ENCODE measurements at regions not wholly inside any gene's neighbourhood (a gene's known extent, or its start where the extent isn't known, plus 50 kb on each side); places are given as distances from the start of the nearest gene placed in this dataset.
A peak's percentile ranks its signal among the peaks of the same experiment; 100 is the strongest.

DNA sequence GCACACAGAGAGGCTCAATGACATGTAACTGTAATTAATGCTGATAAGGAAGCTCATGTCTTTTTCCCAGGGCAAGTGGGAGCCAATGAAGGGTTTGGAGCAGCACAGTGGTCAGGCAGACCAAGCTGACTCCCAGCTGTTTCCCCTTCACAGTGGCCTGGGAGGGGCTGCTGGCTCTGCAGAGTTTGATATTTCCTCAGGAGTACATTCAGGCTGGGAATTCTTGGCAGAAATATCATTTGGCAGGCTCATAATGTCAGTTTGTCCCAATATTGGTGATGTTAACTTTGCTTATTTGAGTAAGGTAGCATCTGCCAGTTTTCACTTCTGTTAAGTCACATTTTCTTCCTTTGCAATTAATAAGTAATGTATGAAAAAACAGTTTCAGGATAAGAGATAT is 247.0 kb downstream of the EMP1 start (continued):
- no peak for TF ChIP-seq ATF3 (IDR thresholded peaks at IDR 0.05)

GRCh38 chr12:13443028-13443427 is 246.5 kb downstream of the EMP1 start:
- no peaks in the 10 kb centered on the region for H3K27me3 ChIP-seq (ENCODE audit: control insufficient read depth in 4 of 4, insufficient read depth in 4 of 4, low read length in 3 of 4)
- H3K9ac ChIP-seq (ENCODE audit: low read depth in 1 of 2, low read length in 2 of 2) = no peak overlapping the region
- TF ChIP-seq, protein P1, sequence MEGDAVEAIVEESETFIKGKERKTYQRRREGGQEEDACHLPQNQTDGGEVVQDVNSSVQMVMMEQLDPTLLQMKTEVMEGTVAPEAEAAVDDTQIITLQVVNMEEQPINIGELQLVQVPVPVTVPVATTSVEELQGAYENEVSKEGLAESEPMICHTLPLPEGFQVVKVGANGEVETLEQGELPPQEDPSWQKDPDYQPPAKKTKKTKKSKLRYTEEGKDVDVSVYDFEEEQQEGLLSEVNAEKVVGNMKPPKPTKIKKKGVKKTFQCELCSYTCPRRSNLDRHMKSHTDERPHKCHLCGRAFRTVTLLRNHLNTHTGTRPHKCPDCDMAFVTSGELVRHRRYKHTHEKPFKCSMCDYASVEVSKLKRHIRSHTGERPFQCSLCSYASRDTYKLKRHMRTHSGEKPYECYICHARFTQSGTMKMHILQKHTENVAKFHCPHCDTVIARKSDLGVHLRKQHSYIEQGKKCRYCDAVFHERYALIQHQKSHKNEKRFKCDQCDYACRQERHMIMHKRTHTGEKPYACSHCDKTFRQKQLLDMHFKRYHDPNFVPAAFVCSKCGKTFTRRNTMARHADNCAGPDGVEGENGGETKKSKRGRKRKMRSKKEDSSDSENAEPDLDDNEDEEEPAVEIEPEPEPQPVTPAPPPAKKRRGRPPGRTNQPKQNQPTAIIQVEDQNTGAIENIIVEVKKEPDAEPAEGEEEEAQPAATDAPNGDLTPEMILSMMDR (IDR thresholded peaks at IDR 0.05; ENCODE audit: low read depth, low read length, missing input control) = no peak
- TF ChIP-seq EGR1 (IDR thresholded peaks at IDR 0.05; ENCODE audit: low read depth in 2 of 2) (peak in 1 of 2 donors; percentile 8), NR2F2 (IDR thresholded peaks at IDR 0.05) (no peak), TAF1 (conservative IDR thresholded peaks at IDR 0.05) (no peak), HNF4A (conservative IDR thresholded peaks at IDR 0.05) (peak; percentile 48 to 59)
- H3K9me3 ChIP-seq (ENCODE audit: control insufficient read depth in 4 of 4, low read length in 3 of 4) = no peaks in the 10 kb centered on the region
- H3K27ac ChIP-seq (ENCODE audit: low read depth in 1 of 2, low read length in 2 of 2) = peak overlapping the region; percentile 74 to 93
- no peak overlapping the region for H3K4me3 ChIP-seq (ENCODE audit: low read depth in 1 of 3, low read length in 3 of 3)
- H3K36me3 ChIP-seq (ENCODE audit: control insufficient read depth in 4 of 4, insufficient read depth in 3 of 4, low read depth in 1 of 4, low read length in 3 of 4) = no peaks in the 10 kb centered on the region
- no peak for DNase-seq (ENCODE audit: low spot score)
- 36% methylated on average over 2 of the region's 2 CpGs for WGBS
- peaks cover 11 to 39% (median 31%) of the 10 kb centered on the region in 4 donors for H3K4me1 ChIP-seq (ENCODE audit: control insufficient read depth in 4 of 4, insufficient read depth in 4 of 4, low read length in 3 of 4)

DNA sequence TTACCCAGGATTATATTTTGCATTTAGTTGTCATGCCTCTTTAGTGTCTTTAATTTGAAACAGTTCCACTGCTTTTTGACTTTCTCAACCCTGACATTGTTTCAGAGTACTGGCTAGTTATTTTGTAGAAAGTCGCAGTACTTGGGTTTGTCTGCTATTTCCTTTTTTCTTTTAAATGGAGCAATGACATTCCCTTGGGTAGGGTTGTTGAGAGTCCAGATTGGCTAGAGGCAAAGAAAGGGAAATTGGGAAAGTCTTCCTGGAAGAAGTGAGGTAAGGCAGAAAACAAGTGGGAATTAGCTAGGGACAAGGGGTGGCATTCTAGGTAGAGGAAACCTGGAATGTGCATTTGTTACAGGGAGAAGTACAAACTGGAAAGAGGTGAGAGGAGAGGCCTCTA is 245.9 kb downstream of the EMP1 start:
- Histone ChIP-seq H3K4me3 (ENCODE audit: low read depth in 1 of 3, low read length in 3 of 3) (no peak overlapping the region), H3K27me3 (ENCODE audit: control insufficient read depth in 4 of 4, insufficient read depth in 4 of 4, low read length in 3 of 4) (no peaks in the 10 kb centered on the region), H3K9me3 (ENCODE audit: control insufficient read depth in 4 of 4, low read length in 3 of 4) (no peaks in the 10 kb centered on the region), H3K9ac (ENCODE audit: low read depth in 1 of 2, low read length in 2 of 2) (no peak overlapping the region), H3K27ac (ENCODE audit: low read depth in 1 of 2, low read length in 2 of 2) (peak overlapping the region; percentile 74 to 93), H3K4me1 (ENCODE audit: control insufficient read depth in 4 of 4, insufficient read depth in 4 of 4, low read length in 3 of 4) (peaks cover 11 to 41% (median 31%) of the 10 kb centered on the region in 4 donors), H3K36me3 (ENCODE audit: control insufficient read depth in 4 of 4, insufficient read depth in 3 of 4, low read depth in 1 of 4, low read length in 3 of 4) (no peaks in the 10 kb centered on the region)
- TF ChIP-seq YY1 (IDR thresholded peaks at IDR 0.05) (no peak), EGR1 (IDR thresholded peaks at IDR 0.05; ENCODE audit: low read depth in 2 of 2) (no peak), FOXA2 (IDR thresholded peaks at IDR 0.05) (no peak), JUND (IDR thresholded peaks at IDR 0.05) (no peak), FOXA1 (IDR thresholded peaks at IDR 0.05) (no peak), GABPA (IDR thresholded peaks at IDR 0.05 in 1 of 2, conservative IDR thresholded peaks at IDR 0.05 in 1 of 2) (no peak), MAX (IDR thresholded peaks at IDR 0.05) (no peak), SP1 (IDR thresholded peaks at IDR 0.05) (no peak), RAD21 (IDR thresholded peaks at IDR 0.05) (no peak)
- DNase-seq (ENCODE audit: low spot score) = no peak
- WGBS = 85% methylated on average over 1 of the region's 1 CpG

DNA sequence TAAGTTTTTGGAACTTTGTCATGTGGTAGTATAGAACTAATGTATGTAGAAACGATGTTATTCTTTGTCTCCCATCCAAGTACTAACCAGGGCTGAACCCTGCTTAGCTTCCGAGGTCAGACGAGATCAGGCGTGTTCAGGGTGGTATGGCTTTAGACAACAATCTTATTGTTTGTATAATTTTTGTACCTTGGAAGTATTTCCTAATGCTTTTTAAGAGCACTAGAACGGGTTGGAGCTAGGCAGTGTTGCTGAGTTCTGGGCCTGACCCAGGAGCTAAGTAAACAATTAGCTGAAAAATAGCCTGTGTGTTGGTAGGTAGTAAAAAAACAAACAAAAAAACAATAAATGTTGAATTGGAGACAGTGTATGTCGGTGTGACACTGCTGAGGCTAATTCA is 244.3 kb downstream of the EMP1 start:
- Histone ChIP-seq H3K27me3 (ENCODE audit: control insufficient read depth in 4 of 4, insufficient read depth in 4 of 4, low read length in 3 of 4) (no peaks in the 10 kb centered on the region), H3K9ac (ENCODE audit: low read depth in 1 of 2, low read length in 2 of 2) (no peak overlapping the region), H3K4me3 (ENCODE audit: low read depth in 1 of 3, low read length in 3 of 3) (no peak overlapping the region), H3K27ac (ENCODE audit: low read depth in 1 of 2, low read length in 2 of 2) (peak overlapping the region; percentile 60 to 93), H3K9me3 (ENCODE audit: control insufficient read depth in 4 of 4, low read length in 3 of 4) (no peaks in the 10 kb centered on the region), H3K4me1 (ENCODE audit: control insufficient read depth in 4 of 4, insufficient read depth in 4 of 4, low read length in 3 of 4) (peaks cover 13 to 51% (median 36%) of the 10 kb centered on the region in 4 donors), H3K36me3 (ENCODE audit: control insufficient read depth in 4 of 4, insufficient read depth in 3 of 4, low read depth in 1 of 4, low read length in 3 of 4) (no peaks in the 10 kb centered on the region)
- DNase-seq (ENCODE audit: low spot score) = no peak
- WGBS = 36% methylated on average over 6 of the region's 6 CpGs
- TF ChIP-seq HNF4G (IDR thresholded peaks at IDR 0.05) (peak; percentile 51), REST (IDR thresholded peaks at IDR 0.05) (no peak), SP1 (IDR thresholded peaks at IDR 0.05) (peak; percentile 77), ATF3 (IDR thresholded peaks at IDR 0.05) (peak; percentile 66), FOXA2 (IDR thresholded peaks at IDR 0.05) (peak; percentile 74), JUND (IDR thresholded peaks at IDR 0.05) (peak; percentile 70 to 76), HNF4A (conservative IDR thresholded peaks at IDR 0.05) (peak; percentile 83 to 85), FOXA1 (IDR thresholded peaks at IDR 0.05) (no peak), MAX (IDR thresholded peaks at IDR 0.05) (peak; percentile 78), RXRA (IDR thresholded peaks at IDR 0.05) (peak; percentile 87 to 88), YY1 (IDR thresholded peaks at IDR 0.05) (peak; percentile 64), GABPA (IDR thresholded peaks at IDR 0.05 in 1 of 2, conservative IDR thresholded peaks at IDR 0.05 in 1 of 2) (no peak)
- TF ChIP-seq, protein P1 (IDR thresholded peaks at IDR 0.05; ENCODE audit: low read depth, low read length, missing input control) = no peak

Data from liver (tissue), 8 donors.